Mononuclear cell (primary cell): ENCODE measurements at regions not wholly inside any gene's neighbourhood (a gene's known extent, or its start where the extent isn't known, plus 50 kb on each side); places are given as distances from the start of the nearest gene placed in this dataset.

Experiments used
- H3K27me3 ChIP-seq: 2 replicates; pipeline ENCODE4 v1.6.0; 2011; ENCODE audit warnings: low read length, control low read depth; ENCODE audit not compliant: insufficient read depth
- H3K4me1 ChIP-seq: 2 replicates; pipeline ENCODE4 v1.5.1; 2011; ENCODE audit warnings: mild to moderate bottlenecking, low read length, control low read depth; ENCODE audit not compliant: insufficient read depth
- H3K4me3 ChIP-seq: 2 replicates; pipeline ENCODE4 v1.5.1; 2011; ENCODE audit warnings: mild to moderate bottlenecking, low read length, moderate library complexity
- H3K9me3 ChIP-seq: 2 replicates; pipeline ENCODE4 v1.5.1; 2011; ENCODE audit warnings: low read depth, mild to moderate bottlenecking, control low read depth, low read length

DNA sequence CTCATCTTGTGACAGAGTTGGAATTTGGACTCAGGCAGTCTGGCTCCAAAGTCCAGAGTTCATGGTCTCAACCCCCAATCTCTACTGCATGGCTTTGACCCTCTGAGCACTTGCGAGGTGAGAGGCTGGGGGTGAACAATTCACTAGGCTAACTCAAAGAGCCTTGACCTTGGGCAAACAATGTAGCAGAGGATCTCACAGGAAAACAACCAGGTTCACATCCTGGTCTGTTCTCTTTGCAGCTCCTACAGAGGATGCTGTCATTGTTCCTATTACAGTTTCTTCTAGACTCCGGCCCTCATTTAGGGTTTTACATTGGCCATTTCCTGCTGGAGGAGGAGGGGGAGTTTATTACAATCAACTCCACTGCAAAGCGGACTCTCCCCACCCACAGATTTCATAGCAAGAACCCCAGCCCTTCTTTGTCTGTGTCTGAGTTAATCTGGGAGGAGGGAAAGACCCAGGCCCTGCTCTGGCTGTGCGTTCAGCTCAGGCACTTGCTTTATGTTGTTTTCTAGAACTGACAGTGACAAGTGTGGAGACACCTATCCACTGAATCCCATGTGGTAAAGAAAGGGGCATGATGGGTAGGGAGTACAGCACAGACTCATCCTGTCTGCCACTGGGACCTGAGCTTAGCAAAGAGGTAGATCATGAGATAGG is 101.6 kb downstream of the LBH start:
- no peak overlapping the region for H3K4me3 ChIP-seq

DNA sequence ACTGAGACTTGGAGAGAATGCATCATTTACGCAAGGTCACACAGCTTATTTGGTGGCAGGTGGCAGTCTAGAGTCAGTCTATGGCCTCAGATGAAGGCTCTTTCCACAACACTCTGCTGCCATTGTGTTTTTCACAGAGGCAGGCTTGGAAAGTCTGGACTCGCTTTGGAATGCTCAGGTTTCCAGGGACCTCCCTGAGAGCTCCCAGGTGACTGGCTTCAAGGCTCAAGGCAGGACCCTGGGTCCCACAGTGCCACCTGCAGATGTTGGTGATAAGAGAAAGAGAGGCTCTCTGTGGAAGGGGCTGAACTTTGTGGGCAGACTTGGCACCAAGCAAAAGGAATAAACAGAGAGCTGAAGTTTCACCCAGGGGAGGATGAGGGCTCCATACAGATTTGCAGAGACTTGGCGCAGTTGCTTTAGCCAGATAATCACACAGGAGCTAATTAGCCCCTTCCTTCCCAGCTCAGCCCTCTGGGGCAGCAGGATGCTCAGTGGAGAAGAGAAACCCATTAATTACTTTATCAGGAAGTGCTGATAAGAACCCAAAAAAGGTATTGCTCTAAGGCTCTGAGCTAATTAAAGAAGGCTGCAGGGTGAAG is 103.5 kb downstream of the LBH start:
- Histone ChIP-seq H3K9me3 (no peaks in the 10 kb centered on the region), H3K27me3 (no peaks in the 10 kb centered on the region), H3K4me1 (peaks cover 72% of the 10 kb centered on the region), H3K4me3 (no peak overlapping the region)

More for the DNA sequence above, 101.6 kb downstream of the LBH start:
- Histone ChIP-seq H3K4me1 (peaks cover 55% of the 10 kb centered on the region), H3K27me3 (no peaks in the 10 kb centered on the region), H3K9me3 (no peaks in the 10 kb centered on the region)

DNA sequence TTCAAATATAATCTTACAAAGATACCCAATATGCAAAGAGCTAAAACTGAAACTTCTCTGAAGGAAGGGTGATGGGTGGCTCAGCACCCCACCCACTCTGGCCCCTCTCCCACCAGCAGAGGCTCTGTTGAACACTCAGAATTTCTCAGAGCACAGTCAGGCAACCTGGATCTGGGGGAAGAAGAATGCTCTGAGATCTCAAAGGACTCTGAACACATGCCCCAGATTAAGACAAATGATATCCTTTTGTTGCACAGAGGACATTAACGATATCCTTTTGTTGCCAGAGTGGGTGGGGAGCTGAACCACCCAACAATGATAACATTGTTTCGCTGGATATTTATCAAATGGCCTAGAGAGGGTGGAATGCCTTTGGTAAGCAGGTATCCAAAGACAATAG is 104.8 kb downstream of the LBH start:
- H3K4me3 ChIP-seq = no peak overlapping the region
- H3K4me1 ChIP-seq = peaks cover 72% of the 10 kb centered on the region
- H3K9me3 ChIP-seq = no peaks in the 10 kb centered on the region

DNA sequence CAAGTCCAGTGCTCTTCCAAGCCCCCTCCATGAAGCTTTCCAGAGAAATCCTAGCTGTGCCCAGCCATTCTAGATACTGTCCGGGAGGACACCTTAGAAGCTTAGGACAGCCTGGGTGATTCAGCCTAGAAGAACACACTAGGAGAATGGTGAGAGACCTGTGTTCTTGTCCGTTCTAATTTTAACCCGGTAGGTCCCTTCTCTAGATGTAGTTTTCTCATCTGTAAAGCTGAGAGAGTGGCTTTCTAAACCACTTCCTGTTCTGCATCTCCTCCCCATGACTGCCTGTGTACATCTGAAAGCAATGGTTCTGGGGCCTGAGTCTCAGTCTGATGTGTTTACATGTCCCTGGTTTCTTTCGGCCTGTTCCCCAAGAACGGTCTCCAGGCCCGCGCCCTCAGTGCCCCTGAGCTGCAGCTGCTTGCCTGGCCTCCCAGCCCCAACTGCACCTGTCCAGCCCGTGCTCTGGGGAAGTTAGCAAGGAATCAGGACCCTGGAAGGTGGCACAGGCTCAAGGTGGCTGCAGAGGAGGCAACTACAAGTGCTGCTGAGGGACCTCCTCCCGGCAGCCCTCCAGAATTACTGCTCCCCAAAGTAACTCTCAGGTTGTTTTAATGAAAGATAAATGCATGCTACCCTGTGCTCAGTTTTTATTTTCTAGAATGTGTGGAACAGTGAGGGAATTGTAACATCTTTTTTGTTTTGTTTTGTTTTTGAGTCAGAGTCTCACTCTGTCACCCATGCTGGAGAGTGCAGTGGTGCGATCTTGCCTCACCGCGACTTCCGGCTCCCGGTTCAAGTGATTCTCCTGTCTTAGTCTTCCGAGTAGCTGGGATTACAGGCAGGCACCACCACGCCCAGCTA is 105.9 kb downstream of the LBH start:
- peak overlapping the region; percentile 12 for H3K4me3 ChIP-seq
- no peaks in the 10 kb centered on the region for H3K27me3 ChIP-seq
- H3K4me1 ChIP-seq = peaks cover 72% of the 10 kb centered on the region
- H3K9me3 ChIP-seq = no peaks in the 10 kb centered on the region

More for the DNA sequence above, 104.8 kb downstream of the LBH start:
- H3K27me3 ChIP-seq = no peaks in the 10 kb centered on the region

DNA sequence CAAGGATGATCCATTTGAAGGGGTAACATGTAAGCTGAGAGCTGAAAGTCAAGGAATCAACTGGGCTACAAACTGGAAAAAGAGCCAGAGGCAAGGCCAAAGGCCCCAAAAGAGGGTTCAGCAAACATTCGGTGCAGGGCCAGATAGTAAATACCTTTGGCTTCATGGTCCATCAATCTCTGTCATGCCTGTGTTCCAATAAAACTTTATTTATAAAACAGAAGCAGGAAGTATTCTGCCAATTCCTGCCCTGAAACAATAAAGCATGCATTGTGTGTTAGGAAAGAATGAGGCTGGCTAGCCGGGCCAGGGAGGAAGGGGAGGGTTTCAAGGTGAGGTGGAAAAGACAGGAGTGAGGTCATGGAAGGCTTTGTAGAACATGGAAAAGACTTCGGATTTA is 107.1 kb downstream of the LBH start:
- no peaks in the 10 kb centered on the region for H3K9me3 ChIP-seq
- no peaks in the 10 kb centered on the region for H3K27me3 ChIP-seq
- H3K4me3 ChIP-seq = no peak overlapping the region
- peaks cover 62% of the 10 kb centered on the region for H3K4me1 ChIP-seq

DNA sequence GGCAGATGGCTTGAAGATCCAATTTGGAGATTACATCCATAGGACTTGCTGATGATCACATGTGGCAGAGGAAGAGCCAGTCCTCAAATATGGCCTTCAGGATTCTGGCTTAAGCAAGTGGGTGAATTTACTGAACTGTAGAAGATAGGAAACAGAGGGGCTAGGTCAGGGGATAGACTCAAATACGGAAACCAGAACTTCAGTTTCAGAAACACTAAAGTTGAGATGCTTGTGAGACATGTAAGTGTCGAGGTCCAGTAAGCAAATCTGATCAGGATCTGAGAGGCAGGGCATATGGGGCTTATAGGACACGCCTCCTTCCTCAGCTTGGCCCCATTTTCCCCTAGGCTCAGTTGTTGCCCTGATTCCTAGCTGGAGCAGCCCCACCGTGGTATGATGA is 107.7 kb downstream of the LBH start:
- Histone ChIP-seq H3K9me3 (no peaks in the 10 kb centered on the region), H3K4me1 (peaks cover 56% of the 10 kb centered on the region), H3K4me3 (no peak overlapping the region), H3K27me3 (no peaks in the 10 kb centered on the region)

DNA sequence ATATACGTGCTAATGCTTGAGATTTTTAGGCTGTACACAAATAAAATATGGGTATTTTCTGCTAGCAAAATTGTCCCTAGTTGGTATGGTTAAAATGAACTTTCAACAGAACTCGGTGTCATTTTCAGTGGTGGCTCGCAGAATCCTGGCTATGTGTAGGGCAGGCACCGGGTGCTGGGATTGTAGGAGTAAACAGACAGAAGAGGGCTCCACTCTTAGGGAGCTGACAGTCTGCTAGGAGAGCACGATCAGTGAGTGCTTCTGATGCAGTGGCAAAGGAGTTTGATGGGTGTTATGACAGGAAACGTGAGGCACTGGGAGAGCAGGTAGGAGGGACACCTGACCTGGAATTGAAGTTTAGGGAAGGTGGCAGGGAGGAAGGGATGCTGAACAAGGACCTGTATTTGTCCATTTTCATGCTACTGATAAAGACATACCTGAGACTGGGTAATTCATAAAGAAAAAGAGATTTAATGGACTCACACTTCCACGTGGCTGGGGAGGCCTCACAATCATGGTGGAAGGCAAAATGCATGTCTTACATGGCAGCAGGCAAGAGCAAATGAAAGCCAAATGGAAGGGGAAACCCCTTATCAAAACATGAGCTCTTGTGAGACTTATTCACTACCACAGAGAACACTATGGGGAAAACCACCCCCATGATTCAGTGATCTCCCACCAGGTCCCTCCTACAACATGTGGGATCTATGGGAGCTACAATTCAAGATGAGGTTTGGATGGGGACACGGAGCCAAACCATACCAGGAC is 105.4 kb upstream of the LCLAT1 start:
- no peaks in the 10 kb centered on the region for H3K27me3 ChIP-seq
- H3K4me1 ChIP-seq = peaks cover 30% of the 10 kb centered on the region
- no peaks in the 10 kb centered on the region for H3K9me3 ChIP-seq
- H3K4me3 ChIP-seq = no peak overlapping the region

DNA sequence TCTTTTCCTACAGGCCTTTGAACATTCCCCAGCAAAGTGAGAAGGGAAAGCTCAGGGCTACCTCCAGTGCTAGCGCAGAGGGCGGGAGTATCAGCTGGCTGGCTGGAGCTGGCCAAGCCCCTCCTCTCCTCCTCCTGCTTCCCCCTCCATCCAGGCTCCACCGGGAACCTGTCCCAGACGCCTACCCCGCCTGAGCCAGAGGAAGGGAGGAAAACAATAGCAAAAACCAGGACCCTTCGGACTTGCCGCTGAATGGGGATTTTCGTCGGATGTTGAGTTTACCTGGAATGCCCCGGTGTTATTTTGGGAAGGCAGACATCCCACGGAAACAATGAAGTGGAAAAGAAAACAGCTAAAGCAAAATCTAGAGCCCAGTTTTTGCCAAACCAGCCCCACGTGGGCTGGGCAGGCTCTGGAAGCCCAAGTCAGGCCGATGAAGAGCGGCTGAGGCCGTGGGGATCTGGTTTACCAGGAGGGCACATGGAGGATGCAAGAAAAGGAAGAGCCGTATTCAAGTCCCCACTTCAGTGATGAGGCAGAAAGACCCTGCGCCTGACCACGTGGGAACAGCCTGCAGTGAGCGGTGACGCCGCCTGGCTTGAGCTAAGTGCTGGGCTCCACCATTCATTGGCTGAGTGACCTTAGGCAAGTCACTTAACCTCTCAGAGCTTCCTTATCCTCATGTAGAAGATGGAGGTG is 100.4 kb upstream of the LCLAT1 start:
- Histone ChIP-seq H3K4me1 (no peaks in the 10 kb centered on the region), H3K27me3 (no peaks in the 10 kb centered on the region), H3K9me3 (no peaks in the 10 kb centered on the region), H3K4me3 (no peak overlapping the region)

DNA sequence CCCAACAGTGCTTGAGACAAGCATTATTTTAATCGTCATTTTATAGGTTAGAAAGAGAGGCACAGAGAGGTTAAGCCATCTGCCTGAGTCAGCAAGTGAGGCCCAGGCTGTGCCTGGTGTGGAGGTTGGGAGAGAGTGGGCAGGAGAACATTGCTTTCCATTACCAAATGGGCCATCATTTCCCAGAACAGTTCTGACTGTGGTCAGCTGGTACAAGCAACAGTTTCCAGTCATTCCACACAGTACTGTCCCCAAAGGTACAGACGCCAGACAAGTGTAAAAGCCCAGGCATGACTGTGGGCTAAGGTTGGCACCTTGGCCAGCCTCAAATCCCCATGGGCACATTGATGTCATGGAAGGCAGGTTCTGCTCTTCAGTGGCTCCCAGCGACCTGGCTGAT is 98.2 kb upstream of the LCLAT1 start:
- Histone ChIP-seq H3K27me3 (no peaks in the 10 kb centered on the region), H3K9me3 (no peaks in the 10 kb centered on the region), H3K4me3 (no peak overlapping the region), H3K4me1 (no peaks in the 10 kb centered on the region)

DNA sequence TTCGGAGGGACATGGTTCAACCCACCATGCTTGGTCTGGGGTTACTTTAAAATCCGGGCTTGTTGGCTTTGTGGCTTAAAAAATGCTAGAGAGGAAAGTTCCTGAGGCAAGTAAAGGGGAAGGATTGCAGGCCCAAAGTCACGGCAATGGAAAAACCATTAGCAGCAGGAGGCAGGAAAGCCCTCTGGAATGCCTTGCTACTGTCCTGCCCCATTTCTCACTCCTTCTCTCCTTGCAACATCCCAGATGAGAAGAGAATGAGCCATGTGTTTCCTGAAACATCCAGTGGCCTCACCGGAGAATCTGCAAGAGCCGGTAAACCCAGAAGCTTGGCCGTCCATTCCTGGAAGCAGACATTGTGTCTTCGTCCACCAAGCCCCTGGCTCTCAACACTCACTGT is 97.4 kb upstream of the LCLAT1 start:
- Histone ChIP-seq H3K4me1 (no peaks in the 10 kb centered on the region), H3K4me3 (no peak overlapping the region)

DNA sequence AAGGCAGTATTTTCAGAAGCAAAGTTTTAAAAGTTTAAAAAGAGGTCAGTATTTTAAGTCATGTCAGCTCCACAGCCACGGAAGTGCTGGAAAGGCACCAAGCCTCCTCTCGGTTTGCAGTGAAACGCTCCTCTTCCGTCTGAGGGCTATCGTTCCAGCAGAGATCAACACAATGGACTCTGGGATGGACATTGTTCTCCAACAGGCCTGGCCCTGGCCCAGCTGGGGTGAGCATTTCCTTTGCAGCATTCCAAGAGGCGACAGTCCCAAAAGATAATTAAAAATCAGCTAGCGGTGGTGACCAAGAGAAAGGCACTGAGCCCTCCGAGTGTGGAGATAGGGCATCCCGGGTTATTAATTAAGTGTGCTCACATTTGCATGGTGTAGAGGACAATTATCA is 95.9 kb upstream of the LCLAT1 start:
- no peaks in the 10 kb centered on the region for H3K9me3 ChIP-seq
- H3K4me1 ChIP-seq = no peaks in the 10 kb centered on the region
- no peak overlapping the region for H3K4me3 ChIP-seq
- H3K27me3 ChIP-seq = no peaks in the 10 kb centered on the region

More for the DNA sequence above, 97.4 kb upstream of the LCLAT1 start:
- Histone ChIP-seq H3K9me3 (no peaks in the 10 kb centered on the region), H3K27me3 (no peaks in the 10 kb centered on the region)

DNA sequence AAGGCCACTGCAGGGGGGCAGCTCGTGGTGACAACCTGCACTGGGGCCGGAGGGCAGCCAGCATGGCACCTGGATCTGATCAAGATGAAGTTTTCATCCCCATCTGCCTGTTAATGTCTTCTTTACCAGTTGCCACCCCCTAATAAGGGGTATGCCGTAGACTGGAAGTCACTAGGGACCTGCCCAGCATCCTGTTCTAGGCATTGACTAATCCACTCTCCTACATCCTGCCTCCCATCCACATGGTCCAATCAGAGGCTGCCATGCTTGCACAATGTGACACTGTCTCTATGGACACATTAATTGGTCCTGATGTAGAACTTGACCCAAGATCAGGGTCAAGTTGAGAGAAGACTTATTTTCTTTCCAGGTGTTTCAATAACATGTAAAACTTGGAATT is 95.1 kb upstream of the LCLAT1 start:
- Histone ChIP-seq H3K4me3 (no peak overlapping the region), H3K4me1 (no peaks in the 10 kb centered on the region), H3K9me3 (no peaks in the 10 kb centered on the region), H3K27me3 (no peaks in the 10 kb centered on the region)

DNA sequence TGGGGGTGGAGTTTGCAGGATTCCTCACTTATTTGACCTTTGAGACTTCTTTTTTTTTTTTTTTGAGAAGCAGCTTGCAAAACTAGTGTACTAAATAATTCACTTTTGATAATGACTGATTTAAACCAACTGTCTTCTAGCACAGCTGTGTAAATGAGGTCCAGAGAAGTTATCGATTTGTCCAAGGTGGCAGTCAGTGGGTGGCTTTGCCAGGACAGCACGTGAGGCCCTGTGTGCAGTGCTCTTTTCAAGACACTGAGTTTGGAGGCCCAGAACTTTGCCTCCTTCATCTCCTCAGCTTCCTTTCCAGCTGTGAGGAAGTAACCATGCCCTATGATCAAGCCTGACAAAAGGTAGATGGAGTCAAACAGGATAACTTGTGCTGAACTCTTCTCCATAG is 92.9 kb upstream of the LCLAT1 start:
- Histone ChIP-seq H3K9me3 (no peaks in the 10 kb centered on the region), H3K4me3 (no peak overlapping the region)

DNA sequence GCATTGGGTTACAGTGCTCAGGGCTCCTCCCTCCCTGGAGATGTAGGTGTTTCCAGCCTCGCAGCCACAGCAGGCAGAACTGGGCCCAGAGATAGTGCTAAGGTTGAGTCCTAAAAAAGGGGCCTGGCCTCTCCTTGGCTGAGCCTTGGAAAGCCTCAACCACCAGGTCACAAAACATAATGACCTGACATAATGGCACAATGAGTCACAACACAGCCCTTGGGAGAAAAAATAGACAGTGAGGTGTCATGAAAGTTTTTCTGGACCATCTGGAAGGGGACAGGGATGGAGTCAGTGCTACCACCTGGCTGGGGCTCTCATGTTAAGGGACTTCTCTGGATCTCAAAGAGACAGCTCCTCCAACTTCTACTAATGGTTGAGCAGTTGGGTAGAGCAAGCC is 92.4 kb upstream of the LCLAT1 start:
- Histone ChIP-seq H3K4me1 (no peaks in the 10 kb centered on the region), H3K9me3 (no peaks in the 10 kb centered on the region), H3K4me3 (no peak overlapping the region), H3K27me3 (no peaks in the 10 kb centered on the region)

More for the DNA sequence above, 92.9 kb upstream of the LCLAT1 start:
- no peaks in the 10 kb centered on the region for H3K4me1 ChIP-seq
- no peaks in the 10 kb centered on the region for H3K27me3 ChIP-seq
